ENCODE measurements at regions not wholly inside any gene's neighbourhood (a gene's known extent, or its start where the extent isn't known, plus 50 kb on each side); places are given as distances from the start of the nearest gene placed in this dataset.
A peak's percentile ranks its signal among the peaks of the same experiment; 100 is the strongest.

DNA sequence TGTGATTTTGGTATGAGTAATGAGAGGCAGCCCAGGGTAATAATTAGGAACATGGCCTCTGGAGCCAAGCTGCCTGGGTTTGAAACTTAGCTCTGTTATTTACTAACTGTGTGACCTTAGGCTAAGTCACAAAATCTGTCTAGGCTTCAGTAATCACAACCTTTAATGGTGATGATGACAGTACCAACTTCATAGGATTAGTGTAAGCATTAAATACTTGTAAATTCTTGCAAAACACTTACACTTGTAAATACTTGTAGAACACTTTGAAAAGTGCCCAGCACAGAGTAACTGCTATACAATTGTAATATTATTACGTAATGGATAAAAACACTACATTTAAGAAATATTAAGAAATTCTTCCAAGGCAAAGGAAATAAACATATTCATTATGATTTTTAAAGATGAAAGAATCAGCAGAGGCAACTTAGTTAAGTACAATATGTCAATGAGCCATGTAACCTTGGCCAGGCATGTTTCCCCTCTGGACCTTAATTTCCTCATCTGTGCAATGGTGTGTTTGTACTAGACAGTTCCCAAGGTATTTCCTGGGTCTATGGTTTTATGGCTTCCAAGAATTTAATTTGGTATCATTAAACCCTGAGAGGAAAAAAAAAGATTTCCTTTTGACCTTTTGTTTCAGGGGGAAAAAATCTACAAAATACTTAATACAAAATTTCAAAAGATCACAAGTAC, 628.5 kb upstream of the KLHL1 start:
- H3K36me3 Mint-ChIP-seq (ENCODE audit: unreplicated experiment), result no peaks in the 10 kb centered on the region
- no peaks in the 10 kb centered on the region for H3K27me3 Mint-ChIP-seq (ENCODE audit: unreplicated experiment)
- TF ChIP-seq, protein P1, sequence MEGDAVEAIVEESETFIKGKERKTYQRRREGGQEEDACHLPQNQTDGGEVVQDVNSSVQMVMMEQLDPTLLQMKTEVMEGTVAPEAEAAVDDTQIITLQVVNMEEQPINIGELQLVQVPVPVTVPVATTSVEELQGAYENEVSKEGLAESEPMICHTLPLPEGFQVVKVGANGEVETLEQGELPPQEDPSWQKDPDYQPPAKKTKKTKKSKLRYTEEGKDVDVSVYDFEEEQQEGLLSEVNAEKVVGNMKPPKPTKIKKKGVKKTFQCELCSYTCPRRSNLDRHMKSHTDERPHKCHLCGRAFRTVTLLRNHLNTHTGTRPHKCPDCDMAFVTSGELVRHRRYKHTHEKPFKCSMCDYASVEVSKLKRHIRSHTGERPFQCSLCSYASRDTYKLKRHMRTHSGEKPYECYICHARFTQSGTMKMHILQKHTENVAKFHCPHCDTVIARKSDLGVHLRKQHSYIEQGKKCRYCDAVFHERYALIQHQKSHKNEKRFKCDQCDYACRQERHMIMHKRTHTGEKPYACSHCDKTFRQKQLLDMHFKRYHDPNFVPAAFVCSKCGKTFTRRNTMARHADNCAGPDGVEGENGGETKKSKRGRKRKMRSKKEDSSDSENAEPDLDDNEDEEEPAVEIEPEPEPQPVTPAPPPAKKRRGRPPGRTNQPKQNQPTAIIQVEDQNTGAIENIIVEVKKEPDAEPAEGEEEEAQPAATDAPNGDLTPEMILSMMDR (IDR thresholded peaks at IDR 0.05; ENCODE audit: partially characterized antibody, unreplicated experiment), result no peak
- no peaks in the 10 kb centered on the region for H3K9me3 Mint-ChIP-seq (ENCODE audit: unreplicated experiment)
- no peak overlapping the region for H3K27ac Mint-ChIP-seq (ENCODE audit: unreplicated experiment)
- H3K4me3 Mint-ChIP-seq (ENCODE audit: unreplicated experiment), result no peak overlapping the region
- DNase-seq, result no peak
- H3K4me1 Mint-ChIP-seq (ENCODE audit: low read depth, unreplicated experiment), result peaks cover 1% of the 10 kb centered on the region

DNA sequence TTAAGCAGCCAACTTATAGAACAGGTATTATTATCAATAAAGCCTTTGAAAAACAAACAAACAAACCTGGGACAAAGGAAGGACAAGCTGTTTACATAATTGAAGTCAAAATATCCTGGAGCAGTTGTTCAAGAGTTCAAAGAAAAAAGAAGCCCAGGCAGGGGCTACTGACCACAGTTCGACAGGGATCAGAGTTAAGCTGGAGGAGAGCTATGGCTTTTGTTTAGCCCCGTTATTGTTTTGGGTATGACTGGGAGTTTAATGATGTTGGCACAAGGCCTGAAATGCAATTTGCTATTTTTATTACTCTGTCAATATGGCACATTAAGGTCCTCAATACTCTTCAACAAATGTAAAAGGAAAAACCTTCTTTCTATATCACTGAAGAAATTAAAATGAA, 624.4 kb upstream of the KLHL1 start:
- H3K27me3 Mint-ChIP-seq (ENCODE audit: unreplicated experiment), result no peaks in the 10 kb centered on the region
- DNase-seq, result no peak
- H3K36me3 Mint-ChIP-seq (ENCODE audit: unreplicated experiment), result no peaks in the 10 kb centered on the region
- TF ChIP-seq, protein P1 (IDR thresholded peaks at IDR 0.05; ENCODE audit: partially characterized antibody, unreplicated experiment), result no peak
- H3K4me1 Mint-ChIP-seq (ENCODE audit: low read depth, unreplicated experiment), result peaks cover 22% of the 10 kb centered on the region
- H3K27ac Mint-ChIP-seq (ENCODE audit: unreplicated experiment), result no peak overlapping the region
- no peak overlapping the region for H3K4me3 Mint-ChIP-seq (ENCODE audit: unreplicated experiment)
- no peaks in the 10 kb centered on the region for H3K9me3 Mint-ChIP-seq (ENCODE audit: unreplicated experiment)

DNA sequence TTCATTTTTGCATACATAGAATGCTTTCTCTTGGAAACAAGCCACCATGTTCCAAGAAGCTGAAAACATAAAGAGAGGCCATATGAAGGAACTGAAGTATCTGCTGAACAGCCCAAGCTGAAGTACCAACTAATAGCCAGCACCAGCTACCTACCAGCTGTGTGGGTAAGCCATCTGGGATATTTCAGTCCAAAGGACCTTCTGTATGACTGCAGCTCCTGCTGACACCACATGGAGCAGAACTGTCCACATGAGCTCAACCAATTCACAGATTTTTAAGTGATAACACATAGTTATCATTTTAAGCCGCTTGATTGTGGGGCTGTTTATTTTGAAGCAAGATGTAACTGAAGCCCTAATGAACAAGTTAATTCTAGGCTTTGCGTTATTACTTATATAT, 621.1 kb upstream of the KLHL1 start:
- Mint-ChIP-seq H3K27me3 (ENCODE audit: unreplicated experiment) (no peaks in the 10 kb centered on the region), H3K4me1 (ENCODE audit: low read depth, unreplicated experiment) (peaks cover 32% of the 10 kb centered on the region), H3K36me3 (ENCODE audit: unreplicated experiment) (no peaks in the 10 kb centered on the region), H3K9me3 (ENCODE audit: unreplicated experiment) (no peaks in the 10 kb centered on the region), H3K4me3 (ENCODE audit: unreplicated experiment) (peak overlapping the region; percentile 9), H3K27ac (ENCODE audit: unreplicated experiment) (peak overlapping the region; percentile 86)
- peak; percentile 22 for DNase-seq
- TF ChIP-seq, protein P1 (IDR thresholded peaks at IDR 0.05; ENCODE audit: partially characterized antibody, unreplicated experiment), result no peak

DNA sequence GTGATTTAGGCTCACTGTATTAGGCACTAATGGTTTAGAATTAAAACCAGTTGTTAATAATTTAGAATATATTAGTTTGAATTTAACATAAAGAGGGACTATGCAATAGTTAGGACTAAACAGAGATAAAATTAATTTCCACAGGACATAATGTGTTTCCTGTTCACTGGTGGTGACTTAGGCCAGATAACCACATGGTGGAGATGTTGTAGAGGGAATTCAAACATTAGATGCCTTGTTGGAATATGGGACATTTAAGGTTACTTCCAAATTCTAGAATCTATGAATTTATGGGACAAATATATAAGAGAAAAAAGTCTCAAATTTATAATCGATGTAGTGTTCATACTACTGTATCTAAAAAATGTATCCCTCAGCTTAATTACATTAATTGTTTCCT, 615.5 kb upstream of the KLHL1 start:
- no peak for DNase-seq
- no peaks in the 10 kb centered on the region for H3K36me3 Mint-ChIP-seq (ENCODE audit: unreplicated experiment)
- TF ChIP-seq, protein P1 (IDR thresholded peaks at IDR 0.05; ENCODE audit: partially characterized antibody, unreplicated experiment), result no peak
- no peaks in the 10 kb centered on the region for H3K9me3 Mint-ChIP-seq (ENCODE audit: unreplicated experiment)
- no peaks in the 10 kb centered on the region for H3K27me3 Mint-ChIP-seq (ENCODE audit: unreplicated experiment)
- H3K4me3 Mint-ChIP-seq (ENCODE audit: unreplicated experiment), result no peak overlapping the region
- peaks cover 25% of the 10 kb centered on the region for H3K4me1 Mint-ChIP-seq (ENCODE audit: low read depth, unreplicated experiment)
- H3K27ac Mint-ChIP-seq (ENCODE audit: unreplicated experiment), result no peak overlapping the region

DNA sequence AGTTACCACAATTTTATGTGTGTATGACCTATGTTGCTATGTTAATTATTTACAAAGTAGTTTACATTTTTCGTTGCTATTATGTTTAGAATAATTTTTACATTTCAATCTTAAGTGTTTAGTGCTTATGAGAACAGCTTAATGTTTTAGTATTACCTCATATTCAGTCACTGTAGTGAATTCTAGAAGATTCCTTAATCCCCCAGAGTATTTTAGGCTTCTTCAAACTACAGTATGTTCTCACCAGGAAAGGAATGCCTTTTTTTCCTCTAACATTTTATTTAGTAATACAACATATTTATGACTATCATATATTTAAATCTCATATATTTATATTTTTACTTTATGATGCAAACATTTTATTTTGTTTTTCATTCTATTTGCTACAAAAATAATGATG, 612.1 kb upstream of the KLHL1 start:
- DNase-seq, result no peak
- Mint-ChIP-seq H3K36me3 (ENCODE audit: unreplicated experiment) (no peaks in the 10 kb centered on the region), H3K9me3 (ENCODE audit: unreplicated experiment) (peaks cover 2% of the 10 kb centered on the region), H3K27ac (ENCODE audit: unreplicated experiment) (no peak overlapping the region), H3K27me3 (ENCODE audit: unreplicated experiment) (no peaks in the 10 kb centered on the region), H3K4me3 (ENCODE audit: unreplicated experiment) (no peak overlapping the region), H3K4me1 (ENCODE audit: low read depth, unreplicated experiment) (peaks cover 25% of the 10 kb centered on the region)
- TF ChIP-seq, protein P1 (IDR thresholded peaks at IDR 0.05; ENCODE audit: partially characterized antibody, unreplicated experiment), result no peak
